D721Med (cell line): ENCODE measurements at regions not wholly inside any gene's neighbourhood (a gene's known extent, or its start where the extent isn't known, plus 50 kb on each side); places are given as distances from the start of the nearest gene placed in this dataset.
"Not testable (repeated sequence)": the region's sequence is repeated elsewhere in the genome, so short reads cannot be mapped to it uniquely, and the experiment has no call there.

ENCODE experiments used
- DNase-seq: peaks from one replicate; pipeline ENCODE4 v3.0.0; 2011; ENCODE audit warnings: low spot score; ENCODE audit not compliant: insufficient read length
- FAIRE-seq: peaks from 2 replicates; lab custom pipeline; 2011; peaks lifted over from hg19 to GRCh38; lab: Jason Lieb, UNC
- TF ChIP-seq, protein P1 (sequence below): IDR thresholded peaks from 2 replicates; pipeline ENCODE4 v1.5.1; 2012; ENCODE audit warnings: mild to moderate bottlenecking, control low read depth; ENCODE audit not compliant: insufficient read depth; ENCODE audit errors: missing control alignments

DNA sequence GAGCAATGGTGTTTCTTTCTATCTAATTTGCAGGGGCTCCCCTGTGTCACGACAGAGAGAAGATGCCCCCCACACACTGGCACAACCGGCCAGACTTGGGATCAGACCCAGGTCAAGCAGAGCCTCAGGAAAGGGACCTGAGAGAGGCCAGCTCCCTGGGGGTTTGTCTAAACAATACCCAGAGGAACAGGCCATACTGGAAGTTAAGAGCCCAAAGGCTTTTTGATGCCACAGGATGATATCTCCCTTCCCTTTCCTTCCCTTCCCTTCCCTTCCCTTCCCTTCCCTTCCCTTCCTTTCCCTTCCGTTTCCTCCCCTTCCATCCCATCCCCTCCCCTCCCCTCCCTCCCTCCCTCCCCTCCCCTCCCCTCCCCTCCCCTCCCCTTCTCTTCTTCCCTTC is 139.2 kb downstream of the ARL4C start:
- FAIRE-seq (no peak), DNase-seq (no peak)
- TF ChIP-seq, protein P1, sequence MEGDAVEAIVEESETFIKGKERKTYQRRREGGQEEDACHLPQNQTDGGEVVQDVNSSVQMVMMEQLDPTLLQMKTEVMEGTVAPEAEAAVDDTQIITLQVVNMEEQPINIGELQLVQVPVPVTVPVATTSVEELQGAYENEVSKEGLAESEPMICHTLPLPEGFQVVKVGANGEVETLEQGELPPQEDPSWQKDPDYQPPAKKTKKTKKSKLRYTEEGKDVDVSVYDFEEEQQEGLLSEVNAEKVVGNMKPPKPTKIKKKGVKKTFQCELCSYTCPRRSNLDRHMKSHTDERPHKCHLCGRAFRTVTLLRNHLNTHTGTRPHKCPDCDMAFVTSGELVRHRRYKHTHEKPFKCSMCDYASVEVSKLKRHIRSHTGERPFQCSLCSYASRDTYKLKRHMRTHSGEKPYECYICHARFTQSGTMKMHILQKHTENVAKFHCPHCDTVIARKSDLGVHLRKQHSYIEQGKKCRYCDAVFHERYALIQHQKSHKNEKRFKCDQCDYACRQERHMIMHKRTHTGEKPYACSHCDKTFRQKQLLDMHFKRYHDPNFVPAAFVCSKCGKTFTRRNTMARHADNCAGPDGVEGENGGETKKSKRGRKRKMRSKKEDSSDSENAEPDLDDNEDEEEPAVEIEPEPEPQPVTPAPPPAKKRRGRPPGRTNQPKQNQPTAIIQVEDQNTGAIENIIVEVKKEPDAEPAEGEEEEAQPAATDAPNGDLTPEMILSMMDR = no peak

DNA sequence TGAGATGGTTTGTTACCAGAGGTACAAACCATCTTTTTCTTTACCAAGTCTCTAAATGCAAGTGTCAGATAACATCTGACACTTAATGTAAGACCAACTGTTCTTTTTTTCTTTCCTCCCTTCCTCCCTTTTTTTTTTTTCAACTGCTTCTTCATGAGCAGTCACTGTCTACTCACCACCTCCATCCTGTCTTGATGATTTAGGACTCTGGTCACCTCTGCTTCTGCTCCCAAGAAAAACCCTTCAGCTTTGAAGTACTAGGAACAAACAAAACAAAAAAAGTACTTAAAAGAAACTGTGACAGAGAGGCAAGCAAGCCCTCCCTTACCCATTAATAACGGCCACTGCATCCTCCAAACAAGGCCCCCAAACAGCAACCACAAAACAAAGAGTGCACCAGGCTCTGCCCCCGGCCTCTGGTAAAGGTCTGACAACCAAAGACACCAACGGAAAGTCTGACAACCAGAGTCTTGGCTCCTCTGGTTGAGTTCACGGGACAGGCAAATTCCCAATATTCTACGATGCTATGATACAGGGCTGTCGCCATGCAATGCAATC is 141.0 kb downstream of the ARL4C start:
- TF ChIP-seq, protein P1 = no peak
- DNase-seq (no peak), FAIRE-seq (no peak)

DNA sequence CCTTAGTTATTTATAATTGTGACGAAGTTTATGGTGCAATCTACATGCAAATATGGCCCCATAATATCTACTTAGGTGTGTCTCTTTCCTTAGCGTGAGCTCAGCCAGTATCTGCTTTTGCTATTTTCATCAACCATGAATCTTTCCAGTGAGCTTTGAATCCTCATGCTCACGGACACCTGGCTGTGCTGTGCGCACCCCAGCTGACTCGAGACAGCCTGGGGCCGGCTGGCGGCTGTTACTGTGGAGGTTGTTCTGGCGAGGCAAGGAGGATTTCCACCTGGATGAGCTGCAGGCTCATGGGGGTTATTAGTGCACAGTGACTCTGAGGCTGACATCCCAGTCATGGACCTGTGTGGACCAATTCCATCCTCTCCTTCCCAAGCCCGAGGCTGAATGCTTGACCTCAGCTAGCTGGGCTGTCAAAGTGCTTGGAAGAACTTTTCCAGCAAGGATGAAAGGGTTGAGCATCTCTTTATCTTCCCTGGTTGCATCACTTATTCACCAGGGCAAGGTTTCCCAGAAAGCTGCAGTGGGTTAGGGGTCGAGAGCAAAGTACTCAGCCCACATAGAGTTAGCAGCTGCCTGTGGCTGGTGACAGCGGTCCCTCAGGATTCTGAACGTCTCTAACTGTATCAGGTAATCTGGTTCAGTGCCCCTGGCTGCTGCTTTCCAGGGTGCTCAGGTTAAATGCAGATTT is 141.7 kb downstream of the ARL4C start:
- TF ChIP-seq, protein P1 = no peak
- FAIRE-seq = no peak
- no peak for DNase-seq

DNA sequence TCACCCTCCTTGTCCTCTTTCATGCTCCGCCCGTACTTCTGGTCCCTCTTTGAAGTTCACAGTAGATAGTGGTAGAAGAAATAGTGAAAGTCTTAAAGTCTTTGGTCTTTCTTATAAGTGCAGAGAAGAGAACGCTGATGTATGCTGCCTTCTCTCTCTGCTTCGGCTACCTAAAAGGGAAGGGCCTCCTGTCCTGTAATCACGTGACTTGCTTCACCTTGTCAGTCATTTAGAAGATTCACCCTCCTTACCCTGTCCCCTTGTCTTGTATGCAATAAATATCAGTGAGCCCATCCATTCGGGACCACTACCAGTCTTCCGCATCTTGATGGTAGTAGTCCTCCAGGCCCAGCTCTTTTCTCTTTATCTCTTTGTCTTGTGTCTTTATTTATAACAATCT is 144.6 kb downstream of the ARL4C start:
- TF ChIP-seq, protein P1 = no peak
- no peak for FAIRE-seq
- no peak for DNase-seq

DNA sequence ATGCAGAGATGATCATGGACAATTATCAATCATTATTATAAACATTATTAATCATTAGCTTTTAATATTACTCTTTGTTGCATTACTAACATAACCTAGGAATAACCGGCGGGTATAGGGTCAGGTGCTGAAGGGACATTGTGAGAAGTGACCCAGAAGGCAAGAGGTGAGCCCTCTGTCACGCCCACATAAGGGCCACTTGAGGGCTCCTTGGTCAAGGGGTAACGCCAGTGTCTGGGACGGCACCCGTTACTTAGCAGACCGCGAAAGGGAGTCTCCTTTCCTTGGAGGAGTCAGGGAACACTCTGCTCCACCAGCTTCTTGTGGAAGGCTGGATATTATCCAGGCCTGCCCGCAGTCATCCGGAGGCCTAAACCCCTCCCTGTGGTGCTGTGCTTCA is 145.0 kb downstream of the ARL4C start:
- not testable (repeated sequence) for DNase-seq, FAIRE-seq

DNA sequence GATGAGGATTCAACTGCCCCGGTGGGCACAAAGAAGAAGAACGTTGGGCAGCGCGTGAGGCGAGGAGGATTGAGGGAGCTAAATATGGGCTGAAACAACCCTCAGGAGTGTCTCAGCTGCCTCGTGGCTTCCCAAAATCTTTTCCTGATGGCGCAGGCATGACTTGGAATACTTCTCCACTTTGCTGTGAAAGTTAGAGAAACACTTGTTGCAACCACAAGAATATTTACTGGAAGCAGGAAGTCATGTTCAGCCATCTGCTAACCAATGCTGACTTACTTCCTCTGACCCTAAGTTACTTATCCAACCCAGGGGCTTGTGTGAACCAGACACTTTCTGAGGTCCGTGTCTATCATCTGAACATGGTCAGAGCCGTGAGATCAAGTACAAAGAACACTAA is 148.8 kb downstream of the ARL4C start:
- DNase-seq = no peak
- TF ChIP-seq, protein P1 = no peak
- FAIRE-seq = no peak

DNA sequence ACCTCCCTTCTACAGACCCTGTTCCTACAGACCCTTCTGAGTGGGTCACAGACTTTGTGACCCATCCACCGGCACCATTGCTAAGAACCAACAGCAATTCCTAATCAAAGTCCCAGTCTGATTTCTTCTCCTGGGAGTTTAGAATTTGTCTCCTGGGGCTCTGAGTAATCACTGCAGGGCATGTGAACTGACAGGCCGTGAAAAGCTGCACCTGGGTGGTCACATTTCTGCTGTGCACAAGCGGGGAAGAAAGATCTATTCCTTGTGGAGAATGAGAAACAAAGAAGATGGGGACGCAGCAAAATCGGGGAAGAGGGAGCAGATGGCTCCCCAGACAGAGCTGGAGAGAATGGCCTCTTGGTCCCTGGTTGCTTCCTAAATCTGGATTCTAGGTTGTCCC is 151.0 kb downstream of the ARL4C start:
- DNase-seq (no peak), FAIRE-seq (no peak)
- TF ChIP-seq, protein P1 = no peak
